HEK293 (cell line): ENCODE measurements at regions not wholly inside any gene's neighbourhood (a gene's known extent, or its start where the extent isn't known, plus 50 kb on each side); places are given as distances from the start of the nearest gene placed in this dataset.

Experiments
- PBX3 ChIP-seq: sonication (generic); formaldehyde crosslinking; IDR thresholded peaks from 2 replicates; pipeline ENCODE4 v1.8.1; 2022; ENCODE audit warnings: mild to moderate bottlenecking, moderate library complexity, missing genetic modification reagents
- ZNF133 ChIP-seq: fragments of 450-650 bp; formaldehyde crosslinking; IDR thresholded peaks from 2 replicates; pipeline ENCODE4 v1.5.1; 2016; ENCODE audit warnings: missing biosample characterization, missing genetic modification characterization
- ZNF350 ChIP-seq: fragments of 450-650 bp; formaldehyde crosslinking; IDR thresholded peaks from 2 replicates; pipeline ENCODE4 v1.5.0; 2017; ENCODE audit warnings: missing biosample characterization, mild to moderate bottlenecking, missing genetic modification characterization
- TF ChIP-seq, protein P1 (sequence below): fragments of 450-650 bp; formaldehyde crosslinking; IDR thresholded peaks from 2 replicates; pipeline ENCODE4 v1.5.1; 2016; ENCODE audit warnings: missing biosample characterization, missing genetic modification characterization

- TF ChIP-seq PBX3 (CRISPR knock-in tag): no peak
- no peak for TF ChIP-seq ZNF133
- TF ChIP-seq, protein P1, sequence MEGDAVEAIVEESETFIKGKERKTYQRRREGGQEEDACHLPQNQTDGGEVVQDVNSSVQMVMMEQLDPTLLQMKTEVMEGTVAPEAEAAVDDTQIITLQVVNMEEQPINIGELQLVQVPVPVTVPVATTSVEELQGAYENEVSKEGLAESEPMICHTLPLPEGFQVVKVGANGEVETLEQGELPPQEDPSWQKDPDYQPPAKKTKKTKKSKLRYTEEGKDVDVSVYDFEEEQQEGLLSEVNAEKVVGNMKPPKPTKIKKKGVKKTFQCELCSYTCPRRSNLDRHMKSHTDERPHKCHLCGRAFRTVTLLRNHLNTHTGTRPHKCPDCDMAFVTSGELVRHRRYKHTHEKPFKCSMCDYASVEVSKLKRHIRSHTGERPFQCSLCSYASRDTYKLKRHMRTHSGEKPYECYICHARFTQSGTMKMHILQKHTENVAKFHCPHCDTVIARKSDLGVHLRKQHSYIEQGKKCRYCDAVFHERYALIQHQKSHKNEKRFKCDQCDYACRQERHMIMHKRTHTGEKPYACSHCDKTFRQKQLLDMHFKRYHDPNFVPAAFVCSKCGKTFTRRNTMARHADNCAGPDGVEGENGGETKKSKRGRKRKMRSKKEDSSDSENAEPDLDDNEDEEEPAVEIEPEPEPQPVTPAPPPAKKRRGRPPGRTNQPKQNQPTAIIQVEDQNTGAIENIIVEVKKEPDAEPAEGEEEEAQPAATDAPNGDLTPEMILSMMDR (tag by site-specific recombination): no peak
- TF ChIP-seq ZNF350 (tag by site-specific recombination): no peak
Observed at GRCh38 chr1:5508669-5509330, 483.4 kb downstream of the NPHP4 start.
